Stimulated activated CD8-positive, alpha-beta memory T cell treated with anti-CD3 and anti-CD28 coated beads, Interleukin-2, amount 100 ng/mL, for 1 hour (primary cell): ENCODE measurements at regions not wholly inside any gene's neighbourhood (a gene's known extent, or its start where the extent isn't known, plus 50 kb on each side); places are given as distances from the start of the nearest gene placed in this dataset.
"Not testable (repeated sequence)": the region's sequence is repeated elsewhere in the genome, so short reads cannot be mapped to it uniquely, and the experiment has no call there.

Source experiments
- DNase-seq, 2 donors: peaks; one replicate each; pipeline ENCODE4 v3.0.0-alpha.2; 2020; ENCODE audit warnings: low read depth in 2 of 2

GRCh38 chr12:131287938-131288764, 334.4 kb downstream of the ADGRD1 start:
- no peak for DNase-seq

DNA sequence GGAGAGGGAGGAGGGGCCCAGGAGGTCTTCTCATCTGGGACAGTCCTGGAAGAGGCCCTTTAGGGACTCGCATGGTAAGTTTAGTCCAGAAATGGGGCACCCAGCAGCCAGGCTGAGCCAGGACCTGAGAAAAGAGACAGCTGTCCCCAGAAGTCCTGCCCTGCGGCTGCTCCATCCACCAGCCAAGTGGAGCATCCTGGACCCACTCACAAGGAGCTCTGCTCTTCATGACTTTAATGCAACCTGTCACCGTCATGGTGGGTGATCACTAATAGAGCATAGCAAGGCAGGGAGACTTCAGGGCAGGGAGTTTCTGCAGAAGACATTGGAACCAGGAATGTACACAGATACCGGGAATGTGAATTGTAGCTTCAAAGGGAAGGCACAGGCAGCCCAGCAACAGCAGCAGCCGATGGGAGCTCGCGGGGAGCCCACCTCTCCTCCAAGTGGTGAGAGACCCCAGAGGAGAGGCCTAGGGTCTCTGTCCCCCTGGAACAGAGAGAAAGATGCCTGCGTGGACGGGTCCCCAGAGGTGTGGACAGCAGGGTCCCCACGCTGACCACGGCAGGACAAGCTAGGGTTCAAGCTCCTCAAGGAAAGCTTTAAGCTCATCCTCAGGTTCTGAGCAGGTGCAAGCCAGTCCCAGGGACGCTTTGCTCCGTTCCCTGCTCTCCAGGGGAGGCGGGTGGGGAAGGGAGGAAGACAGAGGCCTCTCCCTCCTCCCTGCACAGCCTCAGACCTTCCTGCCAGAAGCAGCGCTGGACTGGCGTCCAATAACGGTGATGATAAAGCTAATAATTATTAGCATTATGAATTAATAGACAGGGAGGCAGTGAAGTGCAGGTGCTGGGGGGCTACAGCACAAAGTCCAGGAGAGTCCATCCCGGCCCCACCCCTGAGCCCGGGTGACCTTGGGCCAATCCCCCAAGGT, 335.3 kb downstream of the ADGRD1 start:
- DNase-seq = not testable (repeated sequence)

DNA sequence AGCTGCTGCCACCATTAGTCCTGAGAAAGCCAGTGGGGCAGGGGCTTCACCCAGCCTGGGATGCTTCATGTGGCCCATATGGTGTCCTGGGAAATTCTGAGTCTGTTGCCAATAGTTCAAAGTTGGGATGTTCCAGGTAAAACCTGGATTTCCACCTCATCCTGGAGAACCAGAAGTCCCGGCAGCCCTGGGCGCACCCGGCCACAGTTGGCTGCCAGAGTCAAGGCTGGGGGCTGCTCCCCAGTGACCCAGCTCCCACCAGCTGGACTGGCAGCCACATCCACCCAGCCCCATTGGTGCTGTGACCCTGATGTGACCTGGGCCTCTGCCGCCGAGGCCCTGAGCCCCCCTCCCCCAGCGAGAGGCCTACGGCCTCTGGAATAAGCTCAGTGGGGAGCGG, 336.1 kb downstream of the ADGRD1 start:
- DNase-seq = not testable (repeated sequence)

DNA sequence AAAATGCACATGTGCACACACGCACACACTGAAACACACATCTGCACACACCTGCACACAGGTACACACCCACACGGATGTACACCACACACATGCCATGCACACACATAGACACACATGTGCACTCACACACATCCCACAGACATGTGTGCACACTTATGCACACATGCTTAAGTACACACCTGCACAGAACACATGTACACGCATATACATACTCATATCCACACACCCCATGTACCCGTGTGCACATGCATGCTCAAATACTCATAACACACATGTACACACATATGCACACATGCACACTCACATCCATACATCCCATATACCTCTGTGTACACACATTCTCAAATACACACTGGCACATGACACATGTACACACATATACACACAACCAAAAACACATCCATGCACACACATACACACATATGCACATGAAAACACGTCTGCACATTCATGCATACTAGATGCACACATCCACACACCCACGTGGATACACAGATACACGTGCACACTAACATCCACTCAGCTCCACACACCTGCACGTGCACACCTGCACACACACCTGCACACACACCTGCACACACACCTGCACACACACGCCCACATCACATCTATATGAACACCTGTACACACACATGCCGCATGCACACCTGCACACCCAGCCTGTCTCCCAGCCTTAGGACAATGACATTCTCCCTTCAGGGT, 336.7 kb downstream of the ADGRD1 start:
- DNase-seq = no peak

DNA sequence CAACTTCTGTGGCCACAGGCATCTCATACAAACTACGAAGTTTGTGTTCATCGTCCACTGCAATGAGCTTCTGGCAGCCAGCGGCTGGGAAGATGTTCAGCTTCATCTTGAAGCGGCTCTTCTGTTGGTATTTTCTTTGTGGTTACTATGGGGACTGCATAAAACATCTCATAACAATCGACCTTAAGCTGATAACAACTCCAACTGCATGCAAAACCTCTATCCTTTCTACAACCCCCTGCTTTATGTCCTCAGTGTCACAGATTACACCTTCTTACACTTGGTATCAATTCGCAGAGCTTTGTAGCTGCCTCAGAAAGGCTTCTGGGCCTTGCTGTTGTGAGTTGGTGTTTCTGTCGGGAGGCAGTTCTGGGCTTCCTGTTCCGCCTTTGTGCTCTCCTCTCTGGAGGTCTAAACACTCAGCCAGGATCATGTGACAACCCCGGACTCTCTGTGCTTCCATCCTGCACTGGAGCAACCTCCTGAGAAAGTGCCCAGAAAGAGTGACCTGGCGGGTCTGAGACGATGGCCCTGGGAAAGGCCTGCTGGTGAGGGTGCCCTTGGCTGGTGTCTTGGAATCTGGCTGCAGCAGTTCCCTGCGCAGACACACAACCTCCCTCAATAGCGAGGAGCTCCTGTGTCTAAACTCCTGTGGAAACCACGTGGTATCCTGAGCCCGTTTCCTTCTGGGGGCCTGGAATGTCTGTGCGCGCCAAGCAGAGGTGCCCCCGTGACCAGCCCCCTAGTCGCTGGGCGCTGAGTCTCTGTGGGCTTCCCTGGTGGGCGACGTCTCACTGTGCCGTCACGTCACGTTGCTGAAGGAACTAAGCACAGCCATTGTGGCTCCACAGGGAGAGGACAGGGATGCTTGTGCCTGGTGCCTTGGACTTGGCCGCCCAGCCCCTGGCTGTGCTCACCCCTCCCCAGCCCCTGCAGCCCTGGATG, 339.6 kb downstream of the ADGRD1 start:
- not testable (repeated sequence) for DNase-seq

- not testable (repeated sequence) for DNase-seq
Measured at GRCh38 chr12:131294716-131295115, 341.0 kb downstream of the ADGRD1 start.

DNA sequence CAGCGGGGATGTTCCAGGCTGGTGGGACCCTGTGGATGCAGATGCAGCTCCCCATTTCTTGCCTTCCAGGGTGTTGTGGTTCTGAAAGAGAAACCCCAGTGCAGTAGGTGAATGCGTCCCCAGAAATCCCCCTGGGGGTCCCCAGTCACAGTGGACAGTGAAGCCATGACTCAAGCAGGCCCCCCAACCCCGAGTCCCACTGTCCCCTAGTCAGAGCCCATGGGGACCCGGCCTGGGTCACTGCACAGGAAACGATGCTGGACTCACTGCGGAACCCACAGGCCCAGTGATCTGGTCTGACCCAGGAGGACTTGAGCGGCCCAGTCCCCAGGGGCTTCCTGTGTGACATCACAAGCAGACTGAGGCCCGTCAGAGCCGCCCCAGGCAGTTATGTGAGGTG, 341.4 kb downstream of the ADGRD1 start:
- not testable (repeated sequence) for DNase-seq

DNA sequence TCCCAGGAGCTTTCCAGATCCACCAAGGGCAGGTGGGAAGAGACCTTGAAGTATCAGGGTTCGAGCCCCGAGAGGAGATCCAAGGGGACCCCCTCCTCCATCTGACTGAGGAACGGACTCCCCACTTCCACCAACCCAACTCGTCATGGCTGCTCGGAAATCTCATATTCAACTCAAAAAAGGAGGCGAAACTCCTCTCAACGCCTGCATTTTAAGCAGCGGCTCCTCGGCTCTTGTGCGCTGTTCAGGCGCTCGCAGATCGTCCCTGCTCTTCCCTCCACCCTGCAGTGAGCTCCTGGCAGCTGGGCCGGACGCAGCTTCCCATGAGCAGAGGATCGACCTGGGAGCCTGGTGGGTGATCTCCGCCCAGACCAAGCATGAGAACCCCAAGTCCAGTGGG, 341.9 kb downstream of the ADGRD1 start:
- not testable (repeated sequence) for DNase-seq

- not testable (repeated sequence) for DNase-seq
Measured at GRCh38 chr12:131296136-131296535, 342.4 kb downstream of the ADGRD1 start.

- DNase-seq = not testable (repeated sequence)
Measured at GRCh38 chr12:131296651-131297050, 342.9 kb downstream of the ADGRD1 start.

DNA sequence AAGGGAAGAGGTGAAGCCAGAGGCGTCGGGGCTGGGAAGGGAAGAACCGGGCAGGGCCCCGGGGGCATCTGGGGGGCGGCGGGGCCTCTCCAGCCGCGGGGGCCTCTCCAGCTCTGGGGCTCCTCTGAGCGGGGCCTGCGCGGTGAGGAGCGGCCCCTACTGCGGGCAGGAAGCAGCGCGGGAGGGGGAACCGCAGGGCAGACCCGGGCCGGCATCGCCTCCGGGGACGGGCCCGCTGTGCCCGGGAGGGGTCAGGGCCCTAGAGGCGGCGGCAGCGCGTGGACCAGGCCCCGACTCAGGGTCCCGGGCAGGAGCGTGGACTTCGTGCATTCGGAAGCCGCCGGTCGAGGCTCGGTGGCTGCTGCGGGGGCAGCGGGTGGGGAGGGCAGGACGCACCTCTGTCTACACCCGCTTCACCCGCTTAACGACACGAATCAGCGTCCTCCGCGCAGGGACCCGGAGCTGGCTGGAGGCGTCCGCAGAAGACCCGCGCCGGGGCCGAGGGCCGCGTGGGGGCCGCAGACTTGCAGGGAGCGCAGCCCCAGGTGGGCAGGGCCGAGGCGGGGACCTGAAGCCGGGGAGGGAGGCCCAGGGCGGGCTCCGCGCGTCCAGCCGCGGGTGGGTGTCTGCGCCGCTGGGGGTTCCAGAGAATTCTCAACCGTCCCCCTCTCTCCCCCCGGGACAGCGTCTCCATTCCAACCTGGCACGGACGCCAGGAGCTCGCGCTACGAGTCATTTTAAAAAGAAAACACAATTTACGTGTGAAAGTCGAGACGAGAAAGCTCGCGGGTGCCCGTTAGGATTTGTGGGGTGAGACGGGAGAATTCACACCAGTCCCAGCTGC, 345.0 kb downstream of the ADGRD1 start:
- not testable (repeated sequence) for DNase-seq

GRCh38 chr12:131299370-131299701, 345.6 kb downstream of the ADGRD1 start:
- DNase-seq = not testable (repeated sequence)

GRCh38 chr12:131303576-131303975, 349.9 kb downstream of the ADGRD1 start:
- DNase-seq = not testable (repeated sequence)

GRCh38 chr12:131304642-131305041, 350.9 kb downstream of the ADGRD1 start:
- not testable (repeated sequence) for DNase-seq

DNA sequence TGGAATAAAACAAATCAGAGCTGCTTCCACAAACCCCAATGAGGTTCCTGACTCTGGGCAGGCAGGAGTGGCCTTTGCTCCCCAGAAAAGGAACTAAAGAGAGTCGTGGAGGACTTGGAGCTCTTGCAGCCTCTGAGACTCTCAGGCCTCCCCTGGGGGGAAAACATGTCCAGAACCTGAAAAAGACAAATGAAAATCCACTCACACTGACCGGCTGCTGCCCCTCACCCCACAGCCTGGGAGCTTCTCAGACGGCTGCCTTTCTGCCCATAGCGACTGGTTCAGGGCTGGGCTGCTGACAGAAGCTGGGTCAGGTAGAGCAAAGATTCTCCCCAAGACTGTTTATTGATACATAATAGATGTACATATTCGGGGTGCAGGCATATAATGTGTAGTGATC, 356.0 kb downstream of the ADGRD1 start:
- DNase-seq = no peak

DNA sequence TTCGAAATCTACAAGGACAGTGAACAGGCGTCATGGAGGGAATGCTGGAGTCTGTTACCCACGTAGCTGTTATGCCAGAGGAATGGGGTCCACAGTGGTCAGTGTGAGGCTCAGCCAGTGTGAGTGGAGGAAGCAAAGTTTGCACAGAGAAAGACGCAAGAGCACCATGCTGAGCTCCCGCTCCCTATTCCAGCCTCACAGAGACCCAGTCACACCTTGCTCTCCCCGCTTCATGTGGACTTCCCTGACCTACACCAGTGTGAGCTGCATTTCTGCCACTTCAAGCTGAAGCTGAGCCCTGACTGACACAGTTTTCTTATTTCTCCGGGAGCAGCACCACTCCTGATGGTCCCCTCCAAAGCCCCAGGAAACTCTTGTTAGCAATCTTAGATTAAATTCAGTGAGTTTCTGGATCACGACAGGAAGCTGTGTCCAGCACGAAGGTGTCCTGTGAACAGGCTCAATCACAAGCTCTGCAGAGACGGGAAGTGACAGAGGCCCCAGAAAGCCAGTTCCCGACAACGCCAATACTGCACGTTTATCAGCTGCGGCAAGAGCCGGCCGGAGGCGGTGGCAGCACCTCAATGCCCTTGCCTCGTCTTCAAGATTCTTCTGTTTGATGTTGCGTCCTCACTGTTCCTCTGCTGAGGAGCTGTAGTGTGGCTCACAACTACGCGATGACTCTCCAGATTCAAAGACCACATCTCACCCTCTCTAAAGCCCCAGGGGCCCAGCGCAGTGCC, 356.7 kb downstream of the ADGRD1 start:
- DNase-seq = not testable (repeated sequence)

DNA sequence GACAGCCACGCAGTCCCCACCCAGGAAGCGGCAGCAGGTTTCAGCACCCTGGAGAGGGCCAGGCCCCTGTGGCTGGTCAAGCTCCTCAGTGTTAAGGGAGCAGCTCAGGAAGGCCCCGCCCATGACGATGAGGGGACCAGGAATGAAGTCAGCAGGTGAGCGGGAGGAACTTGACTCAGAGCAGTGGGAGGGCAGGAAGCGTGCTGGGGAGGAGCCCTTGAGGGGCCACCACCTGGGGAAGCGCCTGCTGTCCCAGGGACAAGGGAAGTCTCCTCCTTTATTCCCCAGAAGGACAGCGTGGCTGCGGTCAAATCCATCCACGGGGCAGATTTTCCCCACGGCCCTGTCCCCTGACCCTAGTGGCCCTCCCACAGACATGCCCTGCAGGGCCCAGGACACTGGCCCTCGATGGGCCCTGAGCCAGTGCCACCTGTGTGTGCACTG, 357.6 kb downstream of the ADGRD1 start:
- DNase-seq = not testable (repeated sequence)

- no peak for DNase-seq
Measured at GRCh38 chr12:131311764-131312163, 358.1 kb downstream of the ADGRD1 start.

- not testable (repeated sequence) for DNase-seq
Measured at GRCh38 chr12:131312382-131312781, 358.7 kb downstream of the ADGRD1 start.
